ENCODE measurements at regions not wholly inside any gene's neighbourhood (a gene's known extent, or its start where the extent isn't known, plus 50 kb on each side); places are given as distances from the start of the nearest gene placed in this dataset.

DNA sequence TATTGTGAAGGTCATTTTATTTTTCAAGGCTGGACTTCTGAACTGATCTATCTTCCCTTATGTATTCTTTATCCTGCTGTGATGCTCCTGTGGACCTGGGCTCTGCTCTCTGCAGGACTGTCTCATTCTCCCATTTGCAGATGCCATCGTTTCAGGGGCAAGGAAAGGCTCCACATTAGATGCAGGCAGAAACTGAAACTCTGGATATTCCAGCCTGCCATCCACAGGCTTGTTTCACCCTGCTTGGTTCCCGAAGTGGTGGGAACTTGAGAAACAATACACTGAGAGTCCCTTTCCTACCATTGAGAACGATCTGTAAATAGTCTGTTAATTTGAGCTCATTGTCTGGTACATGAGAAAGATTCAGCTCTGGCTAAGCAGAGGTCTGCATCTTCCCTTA, 197.5 kb upstream of the MAN1A1 start:
- Histone ChIP-seq H2AFZ (replicated peaks; ENCODE audit: low read length, poor library complexity) (no peak overlapping the region), H3K4me3 (ENCODE audit: insufficient read depth, low read depth, low read length) (no peak overlapping the region), H4K20me1 (ENCODE audit: insufficient read depth, low read length) (no peaks in the 10 kb centered on the region), H2BK5ac (ENCODE audit: low read depth, low read length, poor library complexity, severe bottlenecking) (no peak overlapping the region), H3K27ac (ENCODE audit: insufficient read depth, low read length) (no peak overlapping the region), H3K4me2 (ENCODE audit: low read depth, low read length) (no peak overlapping the region), H4K8ac (ENCODE audit: low read depth in 2 of 2, low read length in 2 of 2) (no peak overlapping the region), H2BK20ac (ENCODE audit: low read depth, low read length) (no peak overlapping the region), H3K36me3 (ENCODE audit: control insufficient read depth, insufficient read depth, low read length) (no peaks in the 10 kb centered on the region), H3K18ac (ENCODE audit: low read depth, low read length) (no peak overlapping the region), H3K9ac (ENCODE audit: low read depth, low read length) (no peak overlapping the region), H4K91ac (ENCODE audit: insufficient read depth, low read depth, low read length) (no peak overlapping the region), H2BK120ac (ENCODE audit: low read depth, low read length) (no peak overlapping the region), H3K27me3 (ENCODE audit: control insufficient read depth, insufficient read depth, low read length) (no peaks in the 10 kb centered on the region; the same call in 1 of the 2 replicates), H2AK9ac (replicated peaks; ENCODE audit: low read depth, low read length, poor library complexity) (no peak overlapping the region), H3K79me1 (ENCODE audit: low read depth in 1 of 2, low read length in 2 of 2) (no peaks in the 10 kb centered on the region), H2AK5ac (ENCODE audit: low read depth, low read length) (no peak overlapping the region), H3K9me3 (ENCODE audit: control insufficient read depth, insufficient read depth, low read length) (no peaks in the 10 kb centered on the region), H3K56ac (ENCODE audit: extremely low read depth, insufficient read depth, low read length) (no peak overlapping the region), H3K4ac (ENCODE audit: low read depth, low read length) (no peak overlapping the region), H3K4me1 (ENCODE audit: control insufficient read depth, insufficient read depth, low read length) (peaks cover 4% of the 10 kb centered on the region; the same call in 1 of the 2 replicates), H3K23ac (ENCODE audit: low read depth, low read length) (no peak overlapping the region), H2BK15ac (ENCODE audit: low read depth, low read length) (no peak overlapping the region), H4K5ac (ENCODE audit: low read depth, low read length) (no peak overlapping the region), H3K9me1 (ENCODE audit: insufficient read depth, low read length) (peaks cover 4% of the 10 kb centered on the region; the same call in 1 of the 2 replicates), H3K14ac (replicated peaks; ENCODE audit: low read depth, low read length) (no peak overlapping the region)
- no peak for ATAC-seq (ENCODE audit: low read depth)
- no TSS peak for BruUV-seq (replicated peaks)
- WGBS, 2 experiments (ENCODE audit: extremely low coverage in 2 of 2, insufficient read length in 1 of 2) = no CpG with 5 or more reads among the region's 3 CpGs
- intact Hi-C loops (cut with micrococcal nuclease) = no loop called here
- ChIA-PET CTCF (no interaction called here), POLR2A (ENCODE audit: unreplicated experiment) (no interaction called here)
- DNase-seq = no peak
- in situ Hi-C loops (cut with MboI; ENCODE audit: low sequenced_read_pairs) = no loop called here
- TF ChIP-seq RFX5 (IDR thresholded peaks at IDR 0.05; ENCODE audit: low read depth, low read length) (no peak), SMC3 (IDR thresholded peaks at IDR 0.05; ENCODE audit: low read depth, low read length) (no peak), MXI1 (IDR thresholded peaks at IDR 0.05; ENCODE audit: borderline replicate concordance, low read depth, low read length) (no peak), MAZ (IDR thresholded peaks at IDR 0.05; ENCODE audit: borderline replicate concordance, low read depth, low read length) (no peak), CHD1 (IDR thresholded peaks at IDR 0.05; ENCODE audit: low read depth, low read length) (no peak), USF2 (IDR thresholded peaks at IDR 0.05; ENCODE audit: low read depth, low read length) (no peak), RCOR1 (IDR thresholded peaks at IDR 0.05; ENCODE audit: insufficient replicate concordance, low read length) (no peak), FOS (IDR thresholded peaks at IDR 0.05; ENCODE audit: low read depth, low read length) (no peak), BHLHE40 (IDR thresholded peaks at IDR 0.05; ENCODE audit: low read depth, low read length) (no peak), RAD21 (IDR thresholded peaks at IDR 0.05; ENCODE audit: low read length) (no peak), NFE2L2 (IDR thresholded peaks at IDR 0.05; ENCODE audit: low read depth, low read length) (no peak), POLR2A (IDR thresholded peaks at IDR 0.05; ENCODE audit: low read depth, low read length) (no peak), CTCF (conservative IDR thresholded peaks at IDR 0.05; ENCODE audit: low read depth, low read length) (no peak), CEBPB (IDR thresholded peaks at IDR 0.05; ENCODE audit: low read depth, low read length) (no peak), MAFK (IDR thresholded peaks at IDR 0.05; ENCODE audit: low read depth, low read length) (no peak)
- TF ChIP-seq, protein P1, sequence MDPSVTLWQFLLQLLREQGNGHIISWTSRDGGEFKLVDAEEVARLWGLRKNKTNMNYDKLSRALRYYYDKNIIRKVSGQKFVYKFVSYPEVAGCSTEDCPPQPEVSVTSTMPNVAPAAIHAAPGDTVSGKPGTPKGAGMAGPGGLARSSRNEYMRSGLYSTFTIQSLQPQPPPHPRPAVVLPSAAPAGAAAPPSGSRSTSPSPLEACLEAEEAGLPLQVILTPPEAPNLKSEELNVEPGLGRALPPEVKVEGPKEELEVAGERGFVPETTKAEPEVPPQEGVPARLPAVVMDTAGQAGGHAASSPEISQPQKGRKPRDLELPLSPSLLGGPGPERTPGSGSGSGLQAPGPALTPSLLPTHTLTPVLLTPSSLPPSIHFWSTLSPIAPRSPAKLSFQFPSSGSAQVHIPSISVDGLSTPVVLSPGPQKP (IDR thresholded peaks at IDR 0.05; ENCODE audit: borderline replicate concordance, low read depth, low read length) = no peak
- dilution Hi-C loops (cut with HindIII; ENCODE audit: low sequenced_read_pairs, unreplicated experiment) = no loop called here

Measured in IMR-90 (cell line).